Frontal cortex (tissue), 3 donors: ENCODE measurements at regions not wholly inside any gene's neighbourhood (a gene's known extent, or its start where the extent isn't known, plus 50 kb on each side); places are given as distances from the start of the nearest gene placed in this dataset.

Experiments used
- DNase-seq, 2 donors: peaks; one replicate each; pipeline ENCODE4 v3.0.0; 2012; ENCODE audit warnings: low spot score in 2 of 2
- FAIRE-seq: peaks from 2 replicates; lab custom pipeline; 2012; peaks lifted over from hg19 to GRCh38; lab: Jason Lieb, UNC
- donor health status: control.
- donor health status: control.
- donor health status: control.

- peak; percentile 46 to 59 for DNase-seq
- FAIRE-seq: no peak
Measured at GRCh38 chr6:167762259-167762962, 64.3 kb upstream of the AFDN start.

- FAIRE-seq: no peak
- no peak for DNase-seq
Measured at GRCh38 chr6:167763056-167763944, 63.4 kb upstream of the AFDN start.

GRCh38 chr6:167764215-167764614 is 62.5 kb upstream of the AFDN start:
- FAIRE-seq (no peak), DNase-seq (no peak)

- DNase-seq (no peak), FAIRE-seq (no peak)
Measured at GRCh38 chr6:167764713-167765479, 61.8 kb upstream of the AFDN start.

- FAIRE-seq (no peak), DNase-seq (no peak)
Measured at GRCh38 chr6:167766986-167767714, 59.6 kb upstream of the AFDN start.

GRCh38 chr6:167767715-167768107 is 59.0 kb upstream of the AFDN start:
- no peak for FAIRE-seq
- no peak for DNase-seq

- FAIRE-seq: no peak
Measured at GRCh38 chr6:167768471-167769215, 58.1 kb upstream of the AFDN start.

GRCh38 chr6:167769408-167770190 is 57.1 kb upstream of the AFDN start:
- FAIRE-seq: no peak

More at GRCh38 chr6:167768471-167769215, 58.1 kb upstream of the AFDN start:
- DNase-seq: no peak

GRCh38 chr6:167770291-167770955 is 56.3 kb upstream of the AFDN start:
- FAIRE-seq (no peak), DNase-seq (no peak)

More at GRCh38 chr6:167769408-167770190, 57.1 kb upstream of the AFDN start:
- DNase-seq: no peak

- FAIRE-seq: no peak
- DNase-seq: no peak
Measured at GRCh38 chr6:167774881-167775280, 51.8 kb upstream of the AFDN start.

GRCh38 chr6:167776906-167777627 is 49.6 kb upstream of the AFDN start:
- FAIRE-seq (no peak), DNase-seq (no peak)
